ENCODE measurements at regions not wholly inside any gene's neighbourhood (a gene's known extent, or its start where the extent isn't known, plus 50 kb on each side); places are given as distances from the start of the nearest gene placed in this dataset.
"Not testable (repeated sequence)": the region's sequence is repeated elsewhere in the genome, so short reads cannot be mapped to it uniquely, and the experiment has no call there.

- H3K4me1 ChIP-seq: no peaks in the 10 kb centered on the region
- H3K27ac ChIP-seq: no peak overlapping the region
- no peak overlapping the region for H3K4me3 ChIP-seq
- TF ChIP-seq POLR2A (IDR thresholded peaks at IDR 0.05): no peak
- no peak for TF ChIP-seq CTCF (IDR thresholded peaks at IDR 0.05 in 8 of 11, conservative IDR thresholded peaks at IDR 0.05 in 3 of 11)
- no peak for TF ChIP-seq POLR2AphosphoS5 (IDR thresholded peaks at IDR 0.05)
- intact Hi-C loops (cut with DNase I; ENCODE audit: low total_unique reads): no loop called here
- H3K36me3 ChIP-seq: no peaks in the 10 kb centered on the region
- H3K27me3 ChIP-seq (replicated peaks in 1 of 7): peaks cover 0 to 55% (median 0%) of the 10 kb centered on the region in 7 donors
- no peak for DNase-seq
- H3K9me3 ChIP-seq: peaks cover 0 to 3% (median 0%) of the 10 kb centered on the region in 8 donors
- 51 to 60% (median 58%) methylated on average over 8 of the region's 8 CpGs for WGBS, 5 donors
These were observed 119.6 kb downstream of the TFAP2C start for GRCh38 chr20:56748476-56749377.

GRCh38 chr20:56750430-56750829 lies 121.3 kb downstream of the TFAP2C start:
- no peak overlapping the region for H3K4me3 ChIP-seq
- DNase-seq: no peak
- no peak overlapping the region for H3K27ac ChIP-seq
- peaks cover 0 to 55% (median 0%) of the 10 kb centered on the region in 7 donors for H3K27me3 ChIP-seq (replicated peaks in 1 of 7)
- intact Hi-C loops (cut with DNase I; ENCODE audit: low total_unique reads): no loop called here
- H3K4me1 ChIP-seq: no peaks in the 10 kb centered on the region
- TF ChIP-seq POLR2AphosphoS5 (IDR thresholded peaks at IDR 0.05) (no peak), POLR2A (IDR thresholded peaks at IDR 0.05) (no peak)
- WGBS, 5 donors: 20 to 35% (median 29%) methylated on average over 13 to 17 of the region's 17 CpGs
- no peaks in the 10 kb centered on the region for H3K9me3 ChIP-seq
- no peaks in the 10 kb centered on the region for H3K36me3 ChIP-seq

GRCh38 chr20:56752274-56752673 lies 123.2 kb downstream of the TFAP2C start:
- Histone ChIP-seq H3K4me3 (no peak overlapping the region), H3K9me3 (no peaks in the 10 kb centered on the region), H3K27ac (no peak overlapping the region), H3K27me3 (replicated peaks in 1 of 7) (peaks cover 0 to 69% (median 0%) of the 10 kb centered on the region in 7 donors), H3K36me3 (no peaks in the 10 kb centered on the region), H3K4me1 (no peaks in the 10 kb centered on the region)
- 47 to 53% (median 52%) methylated on average over 8 of the region's 8 CpGs for WGBS, 5 donors
- DNase-seq: no peak
- no peak for TF ChIP-seq CTCF (IDR thresholded peaks at IDR 0.05 in 8 of 11, conservative IDR thresholded peaks at IDR 0.05 in 3 of 11)
- no peak for TF ChIP-seq POLR2A (IDR thresholded peaks at IDR 0.05)
- no peak for TF ChIP-seq POLR2AphosphoS5 (IDR thresholded peaks at IDR 0.05)
- intact Hi-C loops (cut with DNase I; ENCODE audit: low total_unique reads): no loop called here

- intact Hi-C loops (cut with DNase I; ENCODE audit: low total_unique reads): no loop called here
- WGBS, 5 donors: 65 to 85% (median 79%) methylated on average over 3 of the region's 3 CpGs
These were observed 126.1 kb downstream of the TFAP2C start for GRCh38 chr20:56755201-56755600.

GRCh38 chr20:56756658-56757057 lies 127.6 kb downstream of the TFAP2C start:
- H3K27me3 ChIP-seq (replicated peaks in 1 of 7): peaks cover 0 to 28% (median 0%) of the 10 kb centered on the region in 7 donors
- H3K4me1 ChIP-seq; H3K4me3 ChIP-seq; intact Hi-C loops (cut with DNase I; ENCODE audit: low total_unique reads); H3K9me3 ChIP-seq; H3K27ac ChIP-seq; DNase-seq; H3K36me3 ChIP-seq: not testable (repeated sequence)
- WGBS, 5 donors: 86 to 96% (median 91%) methylated on average over 5 of the region's 5 CpGs

More at GRCh38 chr20:56755201-56755600, 126.1 kb downstream of the TFAP2C start:
- Histone ChIP-seq H3K27me3 (replicated peaks in 1 of 7) (peaks cover 0 to 43% (median 0%) of the 10 kb centered on the region in 7 donors), H3K9me3 (no peaks in the 10 kb centered on the region), H3K36me3 (no peaks in the 10 kb centered on the region), H3K27ac (no peak overlapping the region), H3K4me3 (no peak overlapping the region), H3K4me1 (no peaks in the 10 kb centered on the region)
- TF ChIP-seq POLR2AphosphoS5 (IDR thresholded peaks at IDR 0.05): no peak
- DNase-seq: no peak
